ENCODE measurements at regions not wholly inside any gene's neighbourhood (a gene's known extent, or its start where the extent isn't known, plus 50 kb on each side); places are given as distances from the start of the nearest gene placed in this dataset.
A peak's percentile ranks its signal among the peaks of the same experiment; 100 is the strongest.
"Not testable (repeated sequence)": the region's sequence is repeated elsewhere in the genome, so short reads cannot be mapped to it uniquely, and the experiment has no call there.

DNA sequence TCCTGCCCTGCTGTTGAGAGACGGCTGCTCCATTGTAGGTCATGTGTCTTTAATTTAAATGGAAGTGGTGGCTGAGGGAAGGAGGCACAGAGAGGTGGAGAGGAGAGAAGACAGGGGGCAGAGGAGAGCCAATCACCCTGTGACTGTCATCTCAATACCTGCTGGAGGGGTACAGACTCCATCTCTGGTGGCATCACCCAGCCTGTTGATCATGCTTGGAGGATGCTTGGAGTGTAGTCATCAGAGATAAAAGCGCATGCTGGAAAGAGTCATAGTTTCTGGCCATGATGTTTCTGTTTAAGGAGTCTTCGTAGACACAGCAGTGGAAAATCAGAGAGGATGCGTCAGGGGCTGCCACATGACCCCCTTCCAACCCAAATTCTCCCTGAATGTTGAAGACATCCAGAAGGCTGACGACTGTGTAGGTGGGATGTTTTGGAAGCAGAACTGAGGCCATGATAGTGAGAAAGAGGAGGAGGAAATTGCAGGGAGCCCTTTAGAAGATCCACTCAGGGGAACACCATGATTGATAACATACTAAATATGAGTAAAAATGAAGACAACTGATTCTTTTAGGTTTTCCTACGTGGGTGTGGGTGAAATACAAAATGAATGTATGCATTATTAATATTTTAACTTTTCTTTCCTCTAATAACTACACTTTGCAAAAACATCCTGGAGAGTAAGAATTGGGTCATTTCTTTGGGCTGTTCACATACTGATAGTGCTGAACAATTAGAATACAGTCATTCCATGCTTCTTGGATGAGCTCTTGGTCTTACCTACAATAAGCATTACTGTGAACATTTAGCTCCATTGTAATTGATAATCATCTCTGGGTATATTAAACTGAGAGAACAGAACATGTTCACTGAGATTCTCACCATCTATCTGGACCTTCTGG is 210.6 kb upstream of the ATP10A start:
- DNase-seq (ENCODE audit: low read depth), result no peak

DNA sequence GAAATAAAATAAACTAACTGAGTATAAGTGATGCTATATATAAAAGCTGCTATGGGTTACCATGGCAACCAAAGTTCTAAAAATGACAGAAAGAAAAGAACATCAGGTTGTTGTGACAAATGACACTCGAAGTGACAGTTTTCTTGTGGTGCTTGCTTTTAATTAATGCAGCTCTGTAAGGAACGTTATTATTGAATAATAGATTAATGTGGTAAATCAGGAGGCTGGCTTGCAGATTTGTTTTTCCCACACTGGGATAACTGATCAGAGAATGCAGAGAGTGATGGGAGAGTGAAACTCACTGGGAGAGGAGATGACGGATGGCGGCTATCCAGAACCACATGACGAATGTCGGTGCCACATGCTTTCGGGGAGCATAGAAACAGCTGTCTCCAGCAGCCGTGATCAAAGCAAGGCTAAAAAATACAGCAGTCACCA is 207.0 kb upstream of the ATP10A start:
- no peak for DNase-seq (ENCODE audit: low read depth)

DNA sequence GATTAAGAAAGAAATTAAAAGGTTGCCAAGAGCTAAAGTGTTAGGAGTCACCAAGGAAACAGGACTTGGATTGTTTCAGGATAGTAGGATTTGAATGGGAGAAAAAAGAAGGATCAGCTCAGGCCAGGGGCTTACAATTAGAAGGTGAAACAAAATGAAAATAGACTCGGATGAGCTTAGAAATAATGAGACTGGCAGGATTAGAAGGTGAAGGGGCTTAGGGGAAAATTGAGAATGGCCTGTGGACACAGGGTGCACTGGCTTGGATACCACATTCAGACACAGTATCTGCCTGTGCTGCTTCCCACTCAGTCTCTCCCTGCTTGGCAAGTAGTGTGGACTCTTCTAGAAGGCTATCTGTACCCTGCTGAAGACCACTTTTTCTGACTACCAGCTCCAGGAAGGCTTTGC is 206.1 kb upstream of the ATP10A start:
- no peak for DNase-seq (ENCODE audit: low read depth)

DNA sequence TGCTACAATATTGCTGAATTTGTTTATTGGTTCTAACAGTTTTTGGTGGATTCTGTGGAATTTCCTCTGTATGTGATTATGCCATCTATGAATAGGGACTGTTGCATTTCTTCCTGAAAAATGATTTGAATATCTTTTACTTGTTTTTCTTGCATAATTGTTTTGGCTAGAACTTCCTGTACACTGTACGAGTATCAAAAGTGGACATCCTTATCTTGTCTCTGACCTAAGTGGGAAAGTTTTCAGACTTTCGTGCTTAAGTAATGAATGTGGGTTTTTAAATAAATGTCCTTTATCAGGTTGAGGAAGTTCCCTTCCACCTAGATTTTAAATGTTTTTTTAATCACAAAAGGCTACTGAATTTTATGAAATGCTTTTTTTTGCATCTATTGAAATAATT is 203.8 kb upstream of the ATP10A start:
- no peak for DNase-seq (ENCODE audit: low read depth)

DNA sequence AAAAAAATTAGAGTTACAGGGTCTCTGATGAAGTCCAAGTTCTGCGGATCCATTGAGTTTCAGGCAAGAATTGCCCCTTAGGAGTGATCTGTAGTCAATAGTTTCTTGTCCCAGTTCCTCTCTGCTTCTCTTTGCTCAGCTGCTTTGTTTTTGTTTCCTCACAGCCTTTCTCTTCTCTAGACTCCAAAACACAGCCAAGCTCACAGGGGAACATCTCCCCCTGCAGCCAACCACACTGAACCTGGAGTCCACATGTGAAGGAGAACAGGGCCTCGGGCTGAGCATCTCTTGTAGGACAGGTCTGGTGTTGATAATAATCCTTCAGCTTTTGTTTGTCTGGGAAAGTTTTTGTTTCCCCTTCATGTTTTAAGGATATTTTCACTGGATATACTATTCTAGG is 202.6 kb upstream of the ATP10A start:
- no peak for DNase-seq (ENCODE audit: low read depth)

DNA sequence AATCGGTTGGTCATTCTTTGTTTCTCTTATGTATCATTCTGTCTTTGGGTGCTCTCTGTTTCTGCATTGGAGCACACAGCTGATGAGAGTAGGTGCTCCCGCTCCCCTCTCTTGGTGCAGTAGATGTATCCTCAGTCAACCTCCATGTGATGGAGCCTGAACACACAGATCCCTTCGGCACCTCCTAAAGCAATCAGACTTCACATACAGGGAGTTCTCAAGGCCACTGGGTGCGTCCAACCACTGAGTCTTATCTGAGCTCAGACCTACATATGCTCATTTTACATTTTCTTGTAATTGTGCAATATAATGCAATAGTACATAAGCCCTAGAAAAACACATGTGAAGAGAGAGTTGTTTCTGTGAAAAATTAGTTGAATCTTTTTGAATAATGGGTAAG is 198.1 kb upstream of the ATP10A start:
- DNase-seq (ENCODE audit: low read depth), result no peak

DNA sequence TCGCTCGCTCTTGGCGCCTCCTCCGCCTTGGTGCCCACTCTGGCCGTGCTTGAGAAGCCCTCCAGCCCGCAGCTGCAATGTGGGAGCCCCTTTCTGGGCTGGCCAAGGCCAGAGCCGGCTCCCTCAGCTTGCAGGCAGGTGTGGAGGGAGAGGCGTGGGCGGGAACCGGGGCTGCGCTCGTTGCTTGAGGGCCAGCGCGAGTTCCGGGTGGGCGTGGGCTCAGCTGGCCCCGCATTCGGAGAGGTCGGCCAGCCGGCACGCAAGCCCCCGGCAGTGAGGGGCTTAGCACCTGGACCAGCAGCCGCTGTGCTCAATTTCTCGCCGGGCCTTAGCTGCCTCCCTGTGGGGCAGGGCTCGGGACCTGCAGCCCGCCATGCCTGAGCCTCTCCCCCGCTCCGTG is 193.6 kb upstream of the ATP10A start:
- DNase-seq (ENCODE audit: low read depth), result not testable (repeated sequence)

DNA sequence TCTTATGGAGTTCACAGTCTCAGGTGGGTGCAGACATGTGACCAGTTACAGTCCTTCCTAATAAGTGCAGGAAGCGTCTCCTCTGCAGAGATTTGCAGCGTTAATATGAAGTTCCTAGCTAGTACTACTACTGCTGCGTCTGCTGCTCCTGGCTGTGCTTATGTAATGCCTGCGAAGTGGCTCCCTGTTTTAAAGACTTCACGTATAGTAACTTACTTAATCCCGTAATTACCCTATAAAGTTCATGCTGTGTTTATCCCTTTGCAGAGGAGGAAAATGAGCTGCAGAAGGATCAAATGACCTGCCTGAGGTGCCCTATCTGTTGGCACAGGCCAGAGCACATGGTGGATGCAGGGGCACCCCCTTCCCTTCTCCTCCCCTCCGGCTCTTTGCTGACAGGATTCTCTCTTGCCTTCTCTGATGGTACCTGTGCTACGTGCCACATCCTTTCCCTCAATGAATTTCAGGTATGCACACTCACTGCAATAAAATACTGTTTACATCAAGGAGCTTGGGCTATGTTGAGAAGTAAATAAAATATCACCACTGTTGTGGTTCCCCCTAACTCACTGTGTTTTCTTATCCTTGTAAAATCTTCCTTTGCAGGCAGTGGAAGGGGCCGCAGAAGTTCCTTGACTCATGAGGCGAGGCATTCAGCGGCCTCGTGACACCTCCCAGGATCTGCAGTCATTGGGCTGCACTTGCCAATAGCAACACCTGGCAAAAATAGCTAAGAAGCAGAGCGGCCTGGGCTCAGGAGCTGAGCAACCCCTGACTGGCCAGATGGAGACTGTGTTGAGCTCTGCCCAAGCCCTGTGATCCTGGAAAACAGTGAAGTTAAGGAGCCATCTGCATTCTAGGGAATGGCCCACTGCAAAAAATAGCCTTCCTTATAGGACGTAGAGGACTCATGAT is 188.9 kb upstream of the ATP10A start:
- DNase-seq (ENCODE audit: low read depth), result peak; percentile 21

DNA sequence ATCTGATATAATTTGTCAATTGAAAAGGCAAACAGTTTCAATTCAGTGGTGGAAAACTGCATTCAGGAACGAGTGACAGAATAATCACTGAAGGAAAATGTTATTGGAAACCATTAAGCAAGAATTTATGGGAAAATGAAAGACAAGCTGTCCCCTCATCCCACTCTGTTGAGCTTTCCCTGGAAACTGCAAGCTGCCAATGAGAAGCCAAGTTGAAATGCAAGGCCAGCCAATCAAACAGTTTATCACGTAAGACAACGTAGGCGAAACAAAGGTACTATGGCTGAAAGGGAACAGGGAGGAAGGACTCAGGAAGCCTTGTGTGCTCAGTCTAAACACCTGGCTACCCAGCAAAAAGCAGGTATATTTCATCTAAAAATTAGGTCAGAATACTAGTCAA is 187.9 kb upstream of the ATP10A start:
- DNase-seq (ENCODE audit: low read depth), result no peak

DNA sequence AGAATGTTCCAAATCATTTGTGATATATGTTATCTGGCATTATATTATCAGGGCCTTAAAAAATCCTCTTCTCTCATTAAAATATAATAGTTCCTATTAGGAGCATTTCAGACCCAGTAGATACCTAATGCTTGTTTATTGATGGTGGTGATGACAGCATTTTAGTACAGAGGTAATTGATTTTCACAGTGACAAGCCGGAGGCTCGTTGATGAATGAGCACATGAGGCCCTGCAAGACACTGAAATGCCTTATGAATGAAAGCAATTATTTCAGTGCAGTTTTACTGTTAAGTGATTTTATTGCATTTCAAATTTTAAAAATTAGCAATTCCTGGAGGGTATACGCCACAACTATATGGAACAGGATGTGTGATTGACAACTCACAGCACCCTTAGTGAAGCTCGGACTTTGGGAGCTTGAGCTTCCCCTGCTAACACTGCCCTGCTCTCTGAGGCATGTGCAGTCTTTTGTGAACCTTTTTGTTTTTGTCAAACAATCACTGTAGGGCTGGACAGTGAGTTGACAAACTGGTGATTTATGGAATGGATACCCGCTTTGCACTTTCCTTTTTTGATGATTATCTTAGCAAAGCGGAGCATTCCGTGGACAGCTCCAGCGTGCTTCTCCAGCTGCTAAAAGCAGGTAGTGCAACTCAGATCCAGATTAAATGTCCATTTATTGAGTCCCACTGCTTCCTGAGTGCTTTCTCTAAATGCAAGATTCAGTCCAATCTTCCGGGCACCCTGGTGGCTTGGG is 187.0 kb upstream of the ATP10A start:
- DNase-seq (ENCODE audit: low read depth), result no peak

DNA sequence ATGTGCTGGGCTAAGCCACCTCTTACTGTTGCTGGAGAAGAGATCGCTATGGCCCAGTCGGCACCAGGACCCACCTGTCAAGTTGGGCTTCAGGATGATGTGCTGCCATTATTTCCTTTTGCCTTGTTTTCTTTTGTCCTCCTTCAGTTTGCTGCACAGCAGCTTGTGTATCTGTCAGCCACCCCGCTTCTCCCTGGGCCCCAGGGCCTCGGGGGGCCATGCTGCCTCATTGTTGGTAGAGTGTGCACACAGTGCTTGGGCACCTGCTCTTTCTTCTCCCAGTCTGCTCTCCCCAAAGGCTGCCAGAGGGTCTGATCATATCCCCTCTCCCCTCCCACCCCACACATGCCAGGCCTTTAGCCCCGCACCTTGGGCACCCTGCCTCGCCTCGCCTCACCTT is 185.5 kb upstream of the ATP10A start:
- no peak for DNase-seq (ENCODE audit: low read depth)

DNA sequence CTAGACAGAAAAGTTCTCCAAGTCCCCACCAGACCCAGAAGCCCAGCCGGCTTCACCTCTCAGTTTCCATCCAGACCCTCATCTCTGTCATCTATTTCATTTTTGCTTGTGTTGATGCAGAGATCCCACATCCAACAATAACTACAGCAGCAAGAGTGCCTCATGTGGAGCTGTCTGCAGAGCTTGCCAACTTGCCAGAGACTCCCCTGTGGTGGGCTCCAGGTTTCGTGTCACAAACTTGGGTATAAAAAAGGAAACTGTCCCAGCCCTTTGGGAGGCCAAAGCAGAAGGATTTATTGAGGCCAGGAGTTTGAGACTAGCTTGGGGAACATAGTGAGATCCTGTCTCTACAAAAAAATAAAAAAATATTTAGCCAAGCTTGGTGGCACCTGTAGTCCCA is 182.4 kb upstream of the ATP10A start:
- DNase-seq (ENCODE audit: low read depth), result no peak

DNA sequence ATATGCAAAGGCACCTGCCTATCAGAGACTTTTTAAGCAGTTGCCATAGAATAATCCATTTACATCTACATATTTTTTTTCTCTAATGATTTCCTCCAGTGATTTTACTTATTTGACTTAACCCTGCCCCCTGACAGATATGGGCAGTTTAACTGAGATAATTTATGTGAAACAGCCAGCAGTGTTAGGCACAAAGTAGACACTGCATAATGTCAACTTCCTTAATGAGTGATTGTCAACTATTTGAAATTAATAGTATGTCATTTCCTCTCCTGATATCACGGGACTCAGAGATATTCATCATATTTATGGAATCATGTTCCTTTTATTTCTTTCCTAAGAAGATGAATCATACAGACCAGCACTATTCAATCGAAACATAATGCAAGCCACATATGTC is 179.9 kb upstream of the ATP10A start:
- DNase-seq (ENCODE audit: low read depth), result no peak

DNA sequence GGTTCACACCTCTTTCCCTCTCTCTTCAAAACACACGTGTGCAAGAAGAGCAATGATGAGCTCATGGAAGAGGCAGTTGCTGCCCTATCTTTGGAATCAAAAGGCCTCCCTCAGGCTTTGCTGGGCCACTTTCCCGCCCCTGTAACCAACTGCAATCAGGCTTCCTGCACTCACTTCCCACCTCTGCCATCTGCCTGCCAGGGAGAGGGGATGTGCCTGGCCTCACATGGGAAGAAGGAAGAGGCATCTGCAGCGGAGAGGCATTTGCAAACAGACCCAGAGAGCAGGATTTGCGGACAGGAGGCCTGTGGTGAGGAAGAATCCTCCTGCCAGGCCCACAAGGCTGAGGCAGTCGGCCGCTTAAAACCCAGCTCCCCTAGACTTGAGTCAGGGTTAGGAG is 175.6 kb upstream of the ATP10A start:
- no peak for DNase-seq (ENCODE audit: low read depth)

DNA sequence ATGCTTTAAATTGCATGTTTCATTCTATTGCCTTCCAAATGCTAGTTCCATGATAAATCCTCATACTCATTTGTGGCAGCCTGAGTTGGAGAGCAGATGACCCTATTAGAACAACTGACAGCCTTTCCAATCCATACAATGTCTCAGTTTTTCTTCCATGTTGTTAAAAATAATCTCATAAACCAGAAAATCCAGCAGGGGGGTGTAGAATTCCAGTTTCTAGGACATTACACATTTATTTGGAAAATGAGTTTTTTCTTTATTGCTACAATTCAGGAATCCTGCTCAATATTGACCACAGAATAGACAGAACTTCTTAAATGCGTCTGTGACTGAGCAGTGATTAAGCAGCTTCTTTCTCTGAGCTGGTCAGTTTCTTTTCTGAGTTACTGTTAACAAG is 174.2 kb upstream of the ATP10A start:
- DNase-seq (ENCODE audit: low read depth), result no peak

DNA sequence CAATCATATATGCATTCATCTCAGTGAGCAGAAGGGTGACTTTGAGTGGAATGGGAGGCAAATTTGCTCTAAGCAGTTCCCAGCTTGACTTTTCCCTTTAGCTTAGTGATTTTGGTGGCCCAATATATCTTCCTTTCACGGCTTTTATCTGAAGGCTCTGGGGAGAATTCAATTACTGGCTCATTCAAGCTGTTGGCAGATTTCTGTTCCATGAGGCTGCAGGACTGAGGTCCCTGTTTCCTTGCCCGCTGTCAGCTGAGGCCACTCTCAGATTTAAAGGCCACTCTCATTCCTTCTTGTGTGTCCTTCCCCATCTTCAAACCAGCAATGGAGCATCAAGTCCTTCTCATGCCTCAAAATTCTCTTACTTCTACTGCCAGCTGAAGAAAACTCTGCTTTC is 170.4 kb upstream of the ATP10A start:
- no peak for DNase-seq (ENCODE audit: low read depth)

DNA sequence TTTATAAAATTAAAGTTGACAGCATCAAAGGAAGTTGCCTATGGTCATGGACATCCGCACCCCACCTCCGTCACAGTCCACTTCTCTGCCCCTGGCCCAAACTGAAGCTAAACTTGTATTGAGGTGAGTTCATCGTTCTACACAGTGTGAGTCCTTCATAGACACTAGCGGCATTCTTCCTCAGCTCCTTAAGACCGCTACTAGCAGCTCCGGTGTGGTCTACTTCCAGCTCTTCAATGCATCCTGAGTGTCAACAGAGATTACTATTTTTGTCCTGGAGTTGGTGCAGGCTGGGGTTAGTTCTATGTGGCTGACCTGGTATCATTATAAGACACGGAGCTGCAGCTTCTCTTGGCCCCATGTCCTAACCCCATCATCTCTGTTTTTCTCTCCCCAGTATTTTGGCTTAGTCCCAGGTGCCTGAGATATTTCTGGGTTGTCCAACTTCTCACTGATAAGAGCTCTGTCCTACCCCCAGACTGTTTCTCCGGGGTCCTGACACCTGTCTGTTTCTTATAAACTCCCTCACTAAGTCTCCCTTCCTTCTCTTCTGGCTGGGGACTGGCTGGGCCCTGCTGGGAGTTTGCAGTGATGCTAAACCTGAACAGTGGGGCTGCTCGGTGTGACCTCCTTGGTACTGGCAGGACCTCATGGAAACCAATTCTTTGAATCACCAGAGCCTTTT is 169.2 kb upstream of the ATP10A start:
- no peak for DNase-seq (ENCODE audit: low read depth)

DNA sequence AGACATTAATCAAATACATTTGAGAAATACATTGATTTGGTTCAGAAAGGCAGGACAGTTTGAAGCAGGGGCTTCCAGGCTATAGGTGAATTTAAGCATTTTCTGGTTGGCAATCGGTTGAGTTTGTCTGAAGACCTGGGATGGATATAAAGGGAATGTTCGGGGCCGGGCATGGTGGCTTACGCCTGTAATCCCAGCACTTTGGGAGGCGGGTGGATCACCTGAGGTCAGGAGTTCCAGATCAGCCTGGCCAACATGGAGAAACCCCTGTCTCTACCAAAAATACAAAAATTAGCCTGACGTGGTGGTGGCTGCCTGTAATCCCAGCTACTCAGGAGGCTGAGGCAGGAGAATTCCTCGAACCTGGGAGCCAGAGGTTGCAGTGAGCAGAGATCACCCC is 166.5 kb upstream of the ATP10A start:
- not testable (repeated sequence) for DNase-seq (ENCODE audit: low read depth)

DNA sequence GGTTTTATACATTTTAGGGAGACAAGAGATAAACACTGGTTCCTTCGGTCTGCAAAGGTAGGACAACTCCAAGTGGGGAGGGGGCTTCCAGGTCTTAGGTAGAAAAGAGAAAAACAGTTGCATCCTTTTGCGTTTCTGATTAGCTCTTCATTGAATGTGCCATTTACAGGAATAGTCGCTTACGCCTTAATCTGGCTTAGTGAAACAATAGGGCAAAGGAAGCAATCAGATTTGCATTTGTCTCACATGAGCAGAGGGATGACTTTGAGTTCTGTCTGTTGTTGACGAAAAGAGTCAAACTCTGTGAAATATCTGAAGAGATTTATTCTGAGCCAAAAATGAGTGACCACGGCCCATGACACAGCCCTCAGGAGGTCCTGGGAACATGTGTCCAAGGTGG is 166.0 kb upstream of the ATP10A start:
- no peak for DNase-seq (ENCODE audit: low read depth)

DNA sequence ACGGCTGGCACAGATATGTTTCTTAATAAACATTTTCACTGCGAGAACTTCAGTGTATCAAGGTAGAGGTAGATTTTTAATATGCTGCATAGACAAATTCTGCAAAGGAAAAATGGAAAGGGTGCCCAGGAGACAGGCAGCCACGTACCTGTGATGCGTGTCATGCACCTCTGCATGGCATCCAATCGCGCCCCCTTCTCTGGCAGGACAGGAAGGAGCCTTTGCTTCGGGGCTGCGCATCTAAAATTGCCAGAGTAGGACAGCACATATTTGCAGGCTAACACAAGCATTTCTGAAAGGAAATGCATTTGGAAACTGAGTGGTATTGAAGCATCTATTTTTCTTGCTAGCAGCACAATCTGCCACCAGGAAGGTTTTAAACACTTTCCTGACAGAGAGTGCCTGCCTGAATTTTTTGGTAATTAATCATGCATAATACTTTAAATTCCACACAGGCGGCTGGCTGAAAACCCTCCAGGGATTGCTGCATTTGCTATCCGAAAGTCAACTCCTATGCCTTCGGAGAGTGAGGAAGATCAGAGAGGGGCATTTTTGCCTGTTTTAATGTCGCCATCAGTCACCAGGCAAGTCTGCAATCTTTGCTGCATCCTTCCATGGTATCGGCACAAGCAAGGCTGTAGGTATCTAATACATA is 165.1 kb upstream of the ATP10A start:
- DNase-seq (ENCODE audit: low read depth), result peak; percentile 20

DNA sequence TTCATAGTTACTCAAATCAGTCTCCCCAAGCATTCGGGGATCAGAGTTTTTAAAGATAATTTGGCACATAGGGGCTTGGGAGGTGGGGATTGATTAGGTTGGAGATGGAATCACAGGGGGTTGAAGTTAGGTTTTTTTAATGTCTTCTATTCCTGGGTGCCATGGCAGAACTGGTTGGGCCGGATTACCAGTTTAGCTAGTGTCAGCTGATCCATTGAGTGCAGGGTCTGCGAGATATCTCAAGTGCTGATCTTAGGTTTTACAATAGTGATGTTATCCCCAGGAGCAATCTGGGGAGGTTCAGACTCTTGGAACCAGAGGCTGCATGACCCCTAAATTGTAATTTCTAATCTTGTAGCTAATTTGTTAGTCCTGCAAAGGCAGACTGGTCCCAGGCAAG is 163.5 kb upstream of the ATP10A start:
- DNase-seq (ENCODE audit: low read depth), result not testable (repeated sequence)
